ENCODE measurements at regions not wholly inside any gene's neighbourhood (a gene's known extent, or its start where the extent isn't known, plus 50 kb on each side); places are given as distances from the start of the nearest gene placed in this dataset.

DNA sequence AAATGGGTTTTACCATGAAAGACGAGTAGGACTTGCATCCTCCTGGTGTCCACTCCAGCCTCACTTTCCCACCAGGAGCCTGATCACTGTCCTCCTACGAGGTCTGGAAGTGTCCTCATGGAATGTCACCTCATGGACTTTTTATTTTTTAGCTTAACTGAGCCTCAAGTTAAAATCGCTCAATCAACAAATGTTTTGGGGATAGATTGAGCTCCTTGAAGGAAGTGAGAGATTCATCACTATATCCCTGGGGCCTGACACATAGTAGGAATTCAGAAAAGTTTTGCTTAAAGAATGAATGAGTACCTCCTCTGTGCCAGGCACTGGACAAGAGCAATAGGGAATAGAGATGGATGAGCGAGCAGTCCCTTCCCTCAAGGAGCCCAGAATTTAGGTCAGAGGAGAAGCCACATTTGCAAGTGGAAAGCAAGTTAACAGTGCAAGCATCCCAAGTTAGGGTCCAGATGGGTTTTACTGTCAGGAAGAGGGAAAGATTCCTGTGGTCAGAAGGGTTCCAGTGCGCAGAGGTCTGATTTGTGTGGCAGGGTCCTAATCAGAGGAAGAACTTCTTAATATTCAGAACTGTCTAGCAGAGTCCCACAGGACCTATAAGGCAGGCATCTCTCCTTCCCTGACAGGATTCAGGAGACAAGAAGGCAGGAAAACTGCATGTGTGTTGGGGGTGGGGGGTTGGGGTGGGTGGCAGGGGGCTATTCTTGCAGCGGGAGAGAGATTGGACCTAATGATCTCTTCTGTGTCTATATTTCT lies 67.0 kb downstream of the MYCN start:
- no peak for DNase-seq

DNA sequence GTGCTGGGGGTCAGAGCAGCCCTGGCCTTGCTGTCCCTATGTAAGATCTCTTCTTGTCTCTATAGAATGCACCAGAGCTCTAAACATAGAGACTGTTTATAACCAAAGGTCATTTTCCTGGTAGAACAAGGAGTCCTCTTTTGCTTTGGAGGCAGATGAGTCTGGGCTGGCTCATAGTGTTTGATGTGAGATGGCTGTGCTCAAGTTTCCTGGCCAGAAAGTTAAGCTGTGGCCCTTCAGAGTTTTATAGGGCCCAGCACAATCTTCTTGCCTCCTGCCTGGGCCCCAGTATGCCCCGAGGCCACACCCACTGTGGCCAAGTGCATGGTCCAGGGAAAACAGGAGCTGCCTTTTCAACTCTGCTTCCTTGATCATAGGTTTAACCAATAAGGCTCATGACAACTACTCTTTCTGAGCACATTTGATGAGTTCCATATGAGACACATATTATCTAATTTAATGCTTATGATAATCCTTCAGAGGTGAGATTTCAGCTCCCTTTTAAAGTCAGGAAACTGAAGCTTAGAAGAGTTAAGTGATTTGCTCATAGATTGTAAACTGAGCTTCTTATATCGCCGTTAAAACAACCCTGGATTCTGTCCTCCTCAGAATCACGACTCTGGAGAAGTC lies 66.3 kb downstream of the MYCN start:
- no peak for DNase-seq

DNA sequence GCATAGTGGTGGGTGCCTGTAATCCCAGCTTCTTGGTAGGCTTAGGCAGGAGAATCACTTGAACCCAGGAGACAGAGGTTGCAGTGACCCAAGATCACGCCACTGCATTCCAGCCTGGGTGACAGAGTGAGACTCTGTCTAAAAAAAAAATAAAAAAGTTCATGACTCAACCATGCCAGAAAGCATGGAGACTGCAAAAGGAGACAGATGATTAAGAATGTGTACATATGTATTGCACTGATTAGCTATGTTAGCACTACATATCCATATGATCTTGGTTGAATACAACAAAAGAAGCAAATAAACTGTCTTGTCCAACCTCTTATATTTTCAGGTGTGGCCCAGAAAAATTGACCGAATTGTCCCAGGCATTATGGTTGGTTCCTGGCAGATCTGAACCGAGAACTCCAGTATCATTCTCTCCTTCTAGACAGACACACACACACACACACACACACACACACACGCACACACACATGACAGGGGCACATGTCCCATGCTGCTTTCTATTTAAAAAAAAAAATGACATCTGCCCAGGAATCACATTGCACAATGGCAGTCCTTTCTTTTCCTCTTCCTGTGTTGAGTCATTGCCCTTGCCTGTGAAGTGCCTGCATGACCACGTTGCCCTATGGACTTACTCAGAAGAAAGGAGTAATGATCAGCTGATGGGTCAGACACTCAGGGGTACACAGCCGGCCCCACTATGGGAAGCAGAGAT lies 65.6 kb downstream of the MYCN start:
- no peak for DNase-seq

DNA sequence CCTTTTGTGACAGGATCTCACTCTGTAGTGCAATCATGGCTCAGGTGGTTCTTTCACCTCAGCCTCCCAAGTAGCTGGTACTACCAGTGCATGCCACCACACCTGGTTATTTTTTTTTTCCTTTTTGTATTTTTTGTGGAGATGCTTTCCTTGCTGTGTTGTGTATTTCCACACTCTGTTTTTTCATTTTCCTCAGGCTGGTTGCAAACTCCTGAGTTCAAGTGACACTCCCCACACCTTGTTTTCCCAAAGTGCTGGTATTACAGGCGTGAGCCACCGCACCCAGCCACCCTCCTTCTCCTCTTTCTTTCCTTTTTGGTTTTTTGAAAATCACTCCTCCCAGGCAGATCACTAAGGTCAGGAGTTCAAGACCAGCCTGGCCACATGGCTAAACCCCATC lies 65.0 kb downstream of the MYCN start:
- no peak for DNase-seq

DNA sequence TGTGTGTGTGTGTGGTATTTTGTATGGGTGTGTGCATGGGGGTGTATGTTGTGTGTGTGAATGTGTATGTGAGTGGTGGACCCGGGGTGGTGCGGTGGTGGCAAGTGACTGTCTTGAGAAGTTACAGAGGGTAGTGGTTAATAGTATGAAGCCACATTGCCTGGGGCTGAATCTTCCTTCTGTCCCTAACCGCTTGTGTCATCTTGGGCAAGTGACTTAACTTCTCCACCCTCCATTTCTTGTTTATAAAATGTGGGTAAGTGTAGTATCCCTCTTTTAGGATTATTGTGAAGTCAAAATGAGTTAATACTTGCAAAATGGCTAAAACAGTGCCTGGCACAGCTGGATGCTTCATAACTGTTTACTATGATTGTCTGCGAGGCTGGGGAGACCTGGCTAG lies 63.5 kb downstream of the MYCN start:
- no peak for DNase-seq

DNA sequence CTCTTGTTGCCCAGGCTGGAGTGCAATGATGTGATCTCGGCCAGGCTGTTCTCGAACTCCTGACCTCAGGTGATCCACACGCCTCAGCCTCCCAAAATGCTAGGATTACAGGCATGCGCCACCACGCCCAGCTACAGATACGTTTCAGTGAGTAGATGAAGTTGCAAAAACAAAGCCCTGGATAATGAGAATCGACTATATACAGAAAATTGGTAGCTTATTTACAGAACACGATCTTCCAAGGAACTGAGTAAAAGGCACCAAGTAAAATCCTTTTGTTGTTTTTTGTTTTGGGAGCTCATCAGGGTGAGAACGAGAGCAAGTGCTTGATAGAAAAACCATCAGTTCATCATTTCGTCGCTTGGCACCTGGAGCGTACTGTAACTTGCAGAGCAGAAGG lies 62.8 kb downstream of the MYCN start:
- DNase-seq: no peak

DNA sequence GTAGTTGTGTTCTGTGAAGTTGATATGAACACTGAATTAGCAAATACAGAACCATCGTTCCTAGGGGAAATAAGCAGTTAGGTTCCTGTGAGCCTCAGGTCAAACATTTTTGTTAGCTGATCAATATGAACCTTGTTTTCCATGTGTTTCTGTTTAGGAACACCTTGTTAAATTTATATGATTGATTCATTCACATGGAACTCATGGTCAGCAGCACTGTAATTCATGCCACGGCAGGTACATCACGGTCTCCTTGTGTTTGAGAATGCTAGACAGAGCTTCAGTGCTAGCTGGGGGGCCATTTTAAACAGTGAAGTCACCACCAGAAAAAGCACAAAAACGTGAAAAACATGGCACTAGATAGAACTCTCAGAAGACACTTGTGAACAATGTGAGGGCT lies 62.2 kb downstream of the MYCN start:
- no peak for DNase-seq

DNA sequence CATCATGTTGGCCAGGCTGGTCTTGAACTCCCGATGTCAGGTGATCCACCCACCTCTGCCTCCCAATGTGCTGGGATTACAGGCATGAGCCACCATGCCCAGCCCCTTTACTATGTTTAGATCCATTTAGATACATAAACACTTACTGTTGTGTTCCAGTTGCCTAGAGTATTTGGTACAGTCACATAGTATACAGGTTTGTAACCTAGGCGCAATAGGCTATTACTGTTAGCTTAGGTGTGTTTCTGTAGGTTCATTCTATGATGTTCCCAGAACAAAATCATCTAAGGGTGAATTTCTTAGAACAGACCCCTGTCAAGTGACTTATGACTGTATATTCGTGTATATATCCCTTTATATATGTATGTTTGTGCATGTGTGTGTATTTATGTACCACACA lies 61.8 kb downstream of the MYCN start:
- no peak for DNase-seq

DNA sequence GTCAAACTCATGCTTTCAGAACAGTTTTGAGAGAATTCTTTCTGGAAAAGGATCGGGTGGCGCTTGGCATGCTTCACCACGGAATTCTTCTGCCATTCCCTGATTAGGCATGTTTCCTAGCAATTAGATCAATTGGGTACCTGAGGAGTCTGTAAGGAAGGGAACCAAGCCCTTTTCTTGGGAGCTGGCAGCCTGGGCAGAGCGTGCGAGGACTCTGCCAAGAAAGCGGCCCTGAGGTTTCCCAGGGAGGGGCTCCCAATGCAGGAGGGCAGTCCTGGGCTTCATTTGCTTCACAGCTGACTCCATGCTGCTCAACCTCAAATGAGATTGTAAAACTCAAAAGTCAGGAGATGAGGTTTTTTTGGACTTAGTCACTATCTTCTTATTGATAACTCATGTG lies 60.3 kb downstream of the MYCN start:
- no peak for DNase-seq

DNA sequence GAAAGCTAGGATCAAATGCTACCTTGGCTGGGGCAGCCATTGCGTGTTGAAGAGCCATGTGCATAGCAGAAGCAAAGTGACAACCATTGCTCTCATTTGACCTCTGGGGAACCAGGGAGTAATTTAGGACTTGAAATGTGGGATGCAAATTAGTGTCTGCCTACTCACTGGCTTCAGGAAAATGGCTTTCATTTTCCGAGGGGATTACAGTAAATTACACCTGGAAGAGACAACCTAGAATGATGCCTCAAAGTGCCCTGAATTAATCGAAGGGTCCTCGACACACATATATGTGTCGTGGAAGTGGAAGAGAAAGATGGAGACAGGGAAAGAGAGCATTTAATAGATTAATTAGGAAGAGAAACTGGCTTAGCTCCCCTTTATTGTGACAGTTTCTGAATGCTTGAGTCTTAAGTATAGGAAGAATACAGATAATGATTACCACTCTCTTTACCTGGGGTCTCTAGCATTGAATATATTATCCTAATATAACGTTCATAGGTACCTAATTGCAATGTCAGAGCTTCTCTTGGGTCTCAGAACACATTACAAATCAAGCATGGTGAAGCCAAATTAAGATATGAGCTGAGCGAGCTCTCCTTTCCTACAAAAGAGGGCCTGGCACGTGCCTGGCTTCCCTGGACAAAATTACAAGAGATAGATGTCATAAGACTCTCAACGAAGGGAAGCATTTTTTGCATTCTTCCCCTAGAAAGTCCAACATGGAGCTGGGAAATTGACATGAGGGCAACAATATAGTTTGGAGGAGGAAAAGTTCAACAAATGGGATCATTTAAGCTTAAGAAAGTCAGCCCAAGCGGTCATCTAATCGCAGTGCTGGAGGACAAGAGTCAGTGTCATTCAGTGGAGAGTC lies 59.5 kb downstream of the MYCN start:
- DNase-seq: no peak

DNA sequence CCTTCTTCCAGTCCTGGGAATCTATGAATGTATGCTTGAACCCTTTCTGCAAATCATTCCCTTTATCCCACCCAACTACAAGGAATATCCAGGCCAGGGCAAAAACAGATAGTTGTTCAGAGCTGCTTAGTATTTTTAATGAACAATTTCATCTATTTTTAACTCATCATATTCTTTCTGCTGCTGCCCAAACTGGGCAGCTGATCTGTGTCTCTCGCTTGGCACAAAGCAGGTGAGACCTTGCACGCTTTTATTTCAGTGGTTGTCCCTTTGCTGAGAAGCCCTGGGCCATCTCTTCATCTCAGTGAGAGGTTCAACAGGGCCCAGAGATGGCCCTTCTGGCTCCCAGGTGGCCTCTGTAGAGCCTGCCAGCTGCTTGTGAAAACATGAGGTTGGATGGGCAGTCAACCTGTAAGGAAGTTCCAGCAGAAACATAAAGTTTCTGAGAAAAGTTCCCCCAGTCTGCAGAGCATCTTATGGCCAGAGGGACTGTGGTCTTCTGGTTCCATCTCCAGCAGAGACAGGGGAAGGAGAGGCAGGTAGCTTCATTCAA lies 57.5 kb downstream of the MYCN start:
- no peak for DNase-seq

DNA sequence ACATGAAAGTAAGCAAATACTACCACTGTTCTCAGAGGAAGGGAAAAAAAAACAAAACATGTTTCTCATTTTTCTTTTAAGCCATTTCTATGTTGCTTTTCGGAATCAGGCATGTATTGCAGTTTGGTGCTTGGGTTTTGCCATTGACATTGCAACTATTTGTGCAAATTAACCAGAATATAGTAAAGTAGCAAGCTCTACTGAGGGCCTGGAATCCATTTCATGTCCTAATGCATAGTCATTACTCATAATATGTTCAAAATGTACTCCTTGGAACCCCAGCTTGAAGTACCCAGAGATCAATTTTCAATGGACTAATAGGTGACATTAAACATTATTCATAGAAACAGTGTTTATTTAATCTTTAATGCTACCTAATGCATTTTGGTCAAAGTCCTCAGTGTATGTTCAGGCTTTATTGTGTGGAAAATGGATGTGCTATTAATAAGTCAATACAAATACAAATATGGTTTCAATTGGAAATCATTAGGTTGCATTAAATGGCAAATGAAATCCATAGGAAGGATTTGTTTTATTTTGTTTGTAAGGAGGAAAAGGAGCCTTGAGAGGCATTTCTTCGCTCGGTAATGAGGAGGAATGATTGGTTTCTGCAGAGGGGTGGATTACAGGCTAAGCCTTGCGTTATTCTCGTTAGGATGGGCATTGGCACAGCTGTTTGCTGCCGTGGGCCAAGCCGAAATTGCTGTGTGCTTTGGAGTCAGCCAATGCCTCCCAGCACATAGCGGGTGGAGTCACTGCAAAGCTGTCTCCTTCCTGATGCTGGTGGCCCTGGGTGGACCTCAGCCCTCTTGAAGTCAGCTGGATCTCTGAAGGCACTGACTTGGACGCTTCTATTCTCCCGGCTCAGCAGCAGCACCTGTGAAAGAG lies 56.4 kb downstream of the MYCN start:
- no peak for DNase-seq
